ENCODE measurements at regions not wholly inside any gene's neighbourhood (a gene's known extent, or its start where the extent isn't known, plus 50 kb on each side); places are given as distances from the start of the nearest gene placed in this dataset.
A peak's percentile ranks its signal among the peaks of the same experiment; 100 is the strongest.

GRCh38 chr2:21395366-21395765, 271.6 kb downstream of the TDRD15 start:
- CTCF ChIA-PET = no interaction called here
- Histone ChIP-seq H3K4me3 (ENCODE audit: low read depth in 2 of 2, low read length in 2 of 2) (no peak overlapping the region), H3K27ac (ENCODE audit: low read length) (no peak overlapping the region), H3K27me3 (ENCODE audit: control insufficient read depth, insufficient read depth, low read length) (no peaks in the 10 kb centered on the region), H3K36me3 (ENCODE audit: control insufficient read depth, insufficient read depth, low read length) (no peaks in the 10 kb centered on the region), H3K9me3 (ENCODE audit: control insufficient read depth, insufficient read depth, low read depth, low read length) (no peaks in the 10 kb centered on the region), H3K4me1 (ENCODE audit: control insufficient read depth, insufficient read depth, low read length) (no peaks in the 10 kb centered on the region)
- DNase-seq (ENCODE audit: low read depth, low spot score) (no peak), ATAC-seq (no peak)
- TF ChIP-seq, protein P1, sequence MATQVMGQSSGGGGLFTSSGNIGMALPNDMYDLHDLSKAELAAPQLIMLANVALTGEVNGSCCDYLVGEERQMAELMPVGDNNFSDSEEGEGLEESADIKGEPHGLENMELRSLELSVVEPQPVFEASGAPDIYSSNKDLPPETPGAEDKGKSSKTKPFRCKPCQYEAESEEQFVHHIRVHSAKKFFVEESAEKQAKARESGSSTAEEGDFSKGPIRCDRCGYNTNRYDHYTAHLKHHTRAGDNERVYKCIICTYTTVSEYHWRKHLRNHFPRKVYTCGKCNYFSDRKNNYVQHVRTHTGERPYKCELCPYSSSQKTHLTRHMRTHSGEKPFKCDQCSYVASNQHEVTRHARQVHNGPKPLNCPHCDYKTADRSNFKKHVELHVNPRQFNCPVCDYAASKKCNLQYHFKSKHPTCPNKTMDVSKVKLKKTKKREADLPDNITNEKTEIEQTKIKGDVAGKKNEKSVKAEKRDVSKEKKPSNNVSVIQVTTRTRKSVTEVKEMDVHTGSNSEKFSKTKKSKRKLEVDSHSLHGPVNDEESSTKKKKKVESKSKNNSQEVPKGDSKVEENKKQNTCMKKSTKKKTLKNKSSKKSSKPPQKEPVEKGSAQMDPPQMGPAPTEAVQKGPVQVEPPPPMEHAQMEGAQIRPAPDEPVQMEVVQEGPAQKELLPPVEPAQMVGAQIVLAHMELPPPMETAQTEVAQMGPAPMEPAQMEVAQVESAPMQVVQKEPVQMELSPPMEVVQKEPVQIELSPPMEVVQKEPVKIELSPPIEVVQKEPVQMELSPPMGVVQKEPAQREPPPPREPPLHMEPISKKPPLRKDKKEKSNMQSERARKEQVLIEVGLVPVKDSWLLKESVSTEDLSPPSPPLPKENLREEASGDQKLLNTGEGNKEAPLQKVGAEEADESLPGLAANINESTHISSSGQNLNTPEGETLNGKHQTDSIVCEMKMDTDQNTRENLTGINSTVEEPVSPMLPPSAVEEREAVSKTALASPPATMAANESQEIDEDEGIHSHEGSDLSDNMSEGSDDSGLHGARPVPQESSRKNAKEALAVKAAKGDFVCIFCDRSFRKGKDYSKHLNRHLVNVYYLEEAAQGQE (IDR thresholded peaks at IDR 0.05; ENCODE audit: insufficient read depth in 1 of 2, low read depth in 2 of 2, low read length in 1 of 2) = no peak
- TF ChIP-seq POLR2AphosphoS5 (IDR thresholded peaks at IDR 0.05; ENCODE audit: low read depth, low read length) = no peak
- TF ChIP-seq, protein P2, sequence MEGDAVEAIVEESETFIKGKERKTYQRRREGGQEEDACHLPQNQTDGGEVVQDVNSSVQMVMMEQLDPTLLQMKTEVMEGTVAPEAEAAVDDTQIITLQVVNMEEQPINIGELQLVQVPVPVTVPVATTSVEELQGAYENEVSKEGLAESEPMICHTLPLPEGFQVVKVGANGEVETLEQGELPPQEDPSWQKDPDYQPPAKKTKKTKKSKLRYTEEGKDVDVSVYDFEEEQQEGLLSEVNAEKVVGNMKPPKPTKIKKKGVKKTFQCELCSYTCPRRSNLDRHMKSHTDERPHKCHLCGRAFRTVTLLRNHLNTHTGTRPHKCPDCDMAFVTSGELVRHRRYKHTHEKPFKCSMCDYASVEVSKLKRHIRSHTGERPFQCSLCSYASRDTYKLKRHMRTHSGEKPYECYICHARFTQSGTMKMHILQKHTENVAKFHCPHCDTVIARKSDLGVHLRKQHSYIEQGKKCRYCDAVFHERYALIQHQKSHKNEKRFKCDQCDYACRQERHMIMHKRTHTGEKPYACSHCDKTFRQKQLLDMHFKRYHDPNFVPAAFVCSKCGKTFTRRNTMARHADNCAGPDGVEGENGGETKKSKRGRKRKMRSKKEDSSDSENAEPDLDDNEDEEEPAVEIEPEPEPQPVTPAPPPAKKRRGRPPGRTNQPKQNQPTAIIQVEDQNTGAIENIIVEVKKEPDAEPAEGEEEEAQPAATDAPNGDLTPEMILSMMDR (IDR thresholded peaks at IDR 0.05) = peak; percentile 32
- no peak for TF ChIP-seq SIN3A (IDR thresholded peaks at IDR 0.05; ENCODE audit: borderline replicate concordance, insufficient read depth, low read depth, low read length)
- BruUV-seq (replicated peaks) = no TSS peak
- POLR2A ChIA-PET = no interaction called here
- intact Hi-C loops (cut with micrococcal nuclease; ENCODE audit: unreplicated experiment) = no loop called here
- in situ Hi-C loops (cut with HindIII; ENCODE audit: low pct_unique_long_range_greater_than_20kb, low sequenced_read_pairs) = no loop called here

GRCh38 chr2:21396252-21396651, 272.5 kb downstream of the TDRD15 start:
- TF ChIP-seq, protein P2 (IDR thresholded peaks at IDR 0.05) = no peak
- TF ChIP-seq, protein P1 (IDR thresholded peaks at IDR 0.05; ENCODE audit: insufficient read depth in 1 of 2, low read depth in 2 of 2, low read length in 1 of 2) = no peak
- TF ChIP-seq SIN3A (IDR thresholded peaks at IDR 0.05; ENCODE audit: borderline replicate concordance, insufficient read depth, low read depth, low read length) = no peak
- no peak for TF ChIP-seq TCF7L2 (IDR thresholded peaks at IDR 0.05; ENCODE audit: low read depth, low read length)
- TF ChIP-seq POLR2AphosphoS5 (IDR thresholded peaks at IDR 0.05; ENCODE audit: low read depth, low read length) = no peak
- ATAC-seq = no peak
- Histone ChIP-seq H3K27ac (ENCODE audit: low read length) (no peak overlapping the region), H3K4me3 (ENCODE audit: low read depth in 2 of 2, low read length in 2 of 2) (no peak overlapping the region), H3K27me3 (ENCODE audit: control insufficient read depth, insufficient read depth, low read length) (no peaks in the 10 kb centered on the region), H3K9me3 (ENCODE audit: control insufficient read depth, insufficient read depth, low read depth, low read length) (no peaks in the 10 kb centered on the region), H3K36me3 (ENCODE audit: control insufficient read depth, insufficient read depth, low read length) (no peaks in the 10 kb centered on the region), H3K4me1 (ENCODE audit: control insufficient read depth, insufficient read depth, low read length) (no peaks in the 10 kb centered on the region)
- ChIA-PET POLR2A (no interaction called here), CTCF (no interaction called here)
- in situ Hi-C loops (cut with HindIII; ENCODE audit: low pct_unique_long_range_greater_than_20kb, low sequenced_read_pairs) (no loop called here), intact Hi-C loops (cut with micrococcal nuclease; ENCODE audit: unreplicated experiment) (no loop called here)
- BruUV-seq (replicated peaks) = no TSS peak
- no peak for DNase-seq (ENCODE audit: low read depth, low spot score)

Data from Panc1 (cell line).